ENCODE measurements at regions not wholly inside any gene's neighbourhood (a gene's known extent, or its start where the extent isn't known, plus 50 kb on each side); places are given as distances from the start of the nearest gene placed in this dataset.

GRCh38 chr1:74824497-74825107 lies 91.7 kb downstream of the TYW3 start:
- no peaks in the 10 kb centered on the region for H3K27me3 ChIP-seq (ENCODE audit: control insufficient read depth, insufficient read depth, low read length)
- DNase-seq (no peak), FAIRE-seq (no peak)
- TF ChIP-seq, protein P1, sequence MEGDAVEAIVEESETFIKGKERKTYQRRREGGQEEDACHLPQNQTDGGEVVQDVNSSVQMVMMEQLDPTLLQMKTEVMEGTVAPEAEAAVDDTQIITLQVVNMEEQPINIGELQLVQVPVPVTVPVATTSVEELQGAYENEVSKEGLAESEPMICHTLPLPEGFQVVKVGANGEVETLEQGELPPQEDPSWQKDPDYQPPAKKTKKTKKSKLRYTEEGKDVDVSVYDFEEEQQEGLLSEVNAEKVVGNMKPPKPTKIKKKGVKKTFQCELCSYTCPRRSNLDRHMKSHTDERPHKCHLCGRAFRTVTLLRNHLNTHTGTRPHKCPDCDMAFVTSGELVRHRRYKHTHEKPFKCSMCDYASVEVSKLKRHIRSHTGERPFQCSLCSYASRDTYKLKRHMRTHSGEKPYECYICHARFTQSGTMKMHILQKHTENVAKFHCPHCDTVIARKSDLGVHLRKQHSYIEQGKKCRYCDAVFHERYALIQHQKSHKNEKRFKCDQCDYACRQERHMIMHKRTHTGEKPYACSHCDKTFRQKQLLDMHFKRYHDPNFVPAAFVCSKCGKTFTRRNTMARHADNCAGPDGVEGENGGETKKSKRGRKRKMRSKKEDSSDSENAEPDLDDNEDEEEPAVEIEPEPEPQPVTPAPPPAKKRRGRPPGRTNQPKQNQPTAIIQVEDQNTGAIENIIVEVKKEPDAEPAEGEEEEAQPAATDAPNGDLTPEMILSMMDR (IDR thresholded peaks at IDR 0.05; ENCODE audit: borderline replicate concordance, extremely low read depth, insufficient read depth), result no peak
- no peak overlapping the region for H3K4me3 ChIP-seq (ENCODE audit: low read length in 3 of 3)
- no peaks in the 10 kb centered on the region for H3K4me1 ChIP-seq (ENCODE audit: control insufficient read depth in 2 of 3, insufficient read depth in 2 of 3, low read depth in 1 of 3, low read length in 3 of 3)
- intact Hi-C loops (cut with DNase I), result no loop called here
- no peak overlapping the region for H3K27ac ChIP-seq (ENCODE audit: low read depth in 2 of 2, low read length in 2 of 2)
- H3K9ac ChIP-seq (ENCODE audit: low read length in 3 of 3), result no peak overlapping the region
- H3K9me3 ChIP-seq (ENCODE audit: control insufficient read depth in 2 of 3, insufficient read depth in 1 of 3, low read length in 3 of 3), result no peaks in the 10 kb centered on the region
- H3K36me3 ChIP-seq (ENCODE audit: control insufficient read depth in 2 of 3, insufficient read depth in 3 of 3, low read length in 3 of 3), result no peaks in the 10 kb centered on the region

DNA sequence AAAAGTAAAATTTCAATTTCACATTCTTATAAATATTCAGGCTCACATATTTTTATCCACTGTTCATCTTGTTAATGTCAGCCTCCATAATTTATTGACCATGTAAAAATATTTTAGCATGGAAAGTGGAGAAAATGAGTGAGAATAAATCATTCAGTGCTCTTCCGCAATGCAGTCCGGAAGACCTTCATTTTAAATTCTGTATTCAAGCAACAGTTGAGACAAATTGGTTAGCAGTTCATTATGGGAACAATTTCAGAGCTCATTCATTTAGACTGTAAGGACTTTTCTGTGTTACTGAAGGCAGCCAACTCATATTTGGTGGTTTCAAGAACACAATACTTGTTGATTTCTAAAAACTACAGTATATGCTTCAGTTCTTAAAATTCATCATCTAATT lies 97.8 kb downstream of the TYW3 start:
- no peak overlapping the region for H3K27ac ChIP-seq (ENCODE audit: low read depth in 2 of 2, low read length in 2 of 2)
- H3K9ac ChIP-seq (ENCODE audit: low read length in 3 of 3), result no peak overlapping the region
- no peak for DNase-seq
- no peaks in the 10 kb centered on the region for H3K4me1 ChIP-seq (ENCODE audit: control insufficient read depth in 2 of 3, insufficient read depth in 2 of 3, low read depth in 1 of 3, low read length in 3 of 3)
- intact Hi-C loops (cut with DNase I), result no loop called here
- H3K9me3 ChIP-seq (ENCODE audit: control insufficient read depth in 2 of 3, insufficient read depth in 1 of 3, low read length in 3 of 3), result no peaks in the 10 kb centered on the region
- no peak for FAIRE-seq
- no peak overlapping the region for H3K4me3 ChIP-seq (ENCODE audit: low read length in 3 of 3)
- H3K27me3 ChIP-seq (ENCODE audit: control insufficient read depth, insufficient read depth, low read length), result no peaks in the 10 kb centered on the region
- TF ChIP-seq, protein P1 (IDR thresholded peaks at IDR 0.05; ENCODE audit: borderline replicate concordance, extremely low read depth, insufficient read depth), result no peak
- H3K36me3 ChIP-seq (ENCODE audit: control insufficient read depth in 2 of 3, insufficient read depth in 3 of 3, low read length in 3 of 3), result no peaks in the 10 kb centered on the region

GRCh38 chr1:74834261-74834660 lies 101.3 kb downstream of the TYW3 start:
- TF ChIP-seq, protein P1 (IDR thresholded peaks at IDR 0.05; ENCODE audit: borderline replicate concordance, extremely low read depth, insufficient read depth), result no peak
- Histone ChIP-seq H3K9me3 (ENCODE audit: control insufficient read depth in 2 of 3, insufficient read depth in 1 of 3, low read length in 3 of 3) (no peaks in the 10 kb centered on the region), H3K4me3 (ENCODE audit: low read length in 3 of 3) (no peak overlapping the region), H3K27me3 (ENCODE audit: control insufficient read depth, insufficient read depth, low read length) (no peaks in the 10 kb centered on the region), H3K27ac (ENCODE audit: low read depth in 2 of 2, low read length in 2 of 2) (no peak overlapping the region), H3K9ac (ENCODE audit: low read length in 3 of 3) (no peak overlapping the region), H3K36me3 (ENCODE audit: control insufficient read depth in 2 of 3, insufficient read depth in 3 of 3, low read length in 3 of 3) (no peaks in the 10 kb centered on the region), H3K4me1 (ENCODE audit: control insufficient read depth in 2 of 3, insufficient read depth in 2 of 3, low read depth in 1 of 3, low read length in 3 of 3) (no peaks in the 10 kb centered on the region)
- no peak for FAIRE-seq
- no peak for DNase-seq
- intact Hi-C loops (cut with DNase I), result no loop called here

DNA sequence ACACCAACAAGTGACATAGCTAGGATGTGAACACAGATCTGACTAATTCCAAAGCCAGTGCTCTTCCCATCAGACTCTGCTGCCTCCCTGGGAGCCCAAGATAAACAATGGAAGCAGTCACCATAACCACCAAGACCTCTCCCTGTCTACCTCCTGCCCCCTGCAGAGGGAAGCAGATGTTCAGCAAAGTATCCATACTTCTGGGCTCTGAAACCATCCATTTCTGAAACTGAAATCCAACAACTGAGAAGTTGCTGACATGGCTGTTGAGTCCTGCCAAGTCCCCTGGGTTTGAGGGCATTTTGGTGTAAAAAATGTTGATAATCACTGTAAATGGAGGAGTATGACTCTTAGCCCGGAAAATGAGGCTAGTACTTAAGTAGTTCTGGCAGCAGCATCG lies 102.1 kb downstream of the TYW3 start:
- no peak for DNase-seq
- TF ChIP-seq, protein P1 (IDR thresholded peaks at IDR 0.05; ENCODE audit: borderline replicate concordance, extremely low read depth, insufficient read depth), result no peak
- no peaks in the 10 kb centered on the region for H3K27me3 ChIP-seq (ENCODE audit: control insufficient read depth, insufficient read depth, low read length)
- no peaks in the 10 kb centered on the region for H3K36me3 ChIP-seq (ENCODE audit: control insufficient read depth in 2 of 3, insufficient read depth in 3 of 3, low read length in 3 of 3)
- no peak for FAIRE-seq
- H3K9me3 ChIP-seq (ENCODE audit: control insufficient read depth in 2 of 3, insufficient read depth in 1 of 3, low read length in 3 of 3), result no peaks in the 10 kb centered on the region
- H3K9ac ChIP-seq (ENCODE audit: low read length in 3 of 3), result no peak overlapping the region
- intact Hi-C loops (cut with DNase I), result no loop called here
- H3K27ac ChIP-seq (ENCODE audit: low read depth in 2 of 2, low read length in 2 of 2), result no peak overlapping the region
- H3K4me1 ChIP-seq (ENCODE audit: control insufficient read depth in 2 of 3, insufficient read depth in 2 of 3, low read depth in 1 of 3, low read length in 3 of 3), result no peaks in the 10 kb centered on the region
- no peak overlapping the region for H3K4me3 ChIP-seq (ENCODE audit: low read length in 3 of 3)
